Activated CD4-positive, alpha-beta T cell treated with anti-CD3 and anti-CD28 coated beads, Interleukin-2, amount 10 ng/mL, durations not matched to agents 7 days and 5 days (primary cell): ENCODE measurements at regions not wholly inside any gene's neighbourhood (a gene's known extent, or its start where the extent isn't known, plus 50 kb on each side); places are given as distances from the start of the nearest gene placed in this dataset. TPM values are rescaled to one million over a fixed set of nuclear protein-coding genes. Genes with fewer than 3 reads are reported as not detected.

Experiments
- CTCF ChIA-PET: fragments of 350-600 bp; sonication (Branson Sonifier 250); formaldehyde crosslinking; loops from one replicate; lab custom pipeline; 2021; ENCODE audit warnings: antibody characterized with exemption; lab: Charles Lee
- POLR2A ChIA-PET: fragments of 350-600 bp; sonication (Branson Sonifier 250); formaldehyde crosslinking; loops from one replicate; lab custom pipeline; 2021; ENCODE audit warnings: antibody characterized with exemption; lab: Charles Lee
- DNase-seq: peaks from one replicate; pipeline ENCODE4 v3.0.0-alpha.2; 2020
- H3K27ac Mint-ChIP-seq: one replicate; pipeline ENCODE4 v1.8.0; 2021; ENCODE audit warnings: mild to moderate bottlenecking, moderate library complexity, mixed read lengths
- H3K27me3 Mint-ChIP-seq: one replicate; pipeline ENCODE4 v1.8.0; 2021; ENCODE audit warnings: mixed read lengths
- H3K36me3 Mint-ChIP-seq: one replicate; pipeline ENCODE4 v1.8.0; 2021; ENCODE audit warnings: low read depth, mixed read lengths
- H3K4me1 Mint-ChIP-seq: one replicate; pipeline ENCODE4 v1.8.0; 2021; ENCODE audit warnings: mixed read lengths
- H3K4me3 Mint-ChIP-seq: one replicate; pipeline ENCODE4 v1.8.0; 2021; ENCODE audit warnings: mild to moderate bottlenecking, moderate library complexity, mixed read lengths
- H3K9me3 Mint-ChIP-seq: one replicate; pipeline ENCODE4 v1.8.0; 2021; ENCODE audit warnings: mixed read lengths
- microRNA-seq: library from miRNA; unstranded; fragments of <30 nt; microRNA quantifications from one replicate; pipeline ENCODE4 v1.2.0, GENCODE V29; 2021; ENCODE audit warnings: borderline microRNAs expressed, borderline replicate concordance

- H3K4me3 Mint-ChIP-seq, result no peak overlapping the region
- DNase-seq, result no peak
- no peaks in the 10 kb centered on the region for H3K27me3 Mint-ChIP-seq
- no peak overlapping the region for H3K27ac Mint-ChIP-seq
- no peaks in the 10 kb centered on the region for H3K4me1 Mint-ChIP-seq
- ChIA-PET CTCF (no interaction called here), POLR2A (no interaction called here)
- H3K9me3 Mint-ChIP-seq, result peaks cover 7% of the 10 kb centered on the region
- no peaks in the 10 kb centered on the region for H3K36me3 Mint-ChIP-seq
Observed at GRCh38 chr18:37637478-37637850, 71.9 kb upstream of the CELF4 start.

GRCh38 chr18:37636831-37637477 is 71.4 kb upstream of the CELF4 start:
- Mint-ChIP-seq H3K4me1 (no peaks in the 10 kb centered on the region), H3K36me3 (no peaks in the 10 kb centered on the region), H3K27me3 (no peaks in the 10 kb centered on the region), H3K9me3 (peaks cover 7% of the 10 kb centered on the region), H3K27ac (no peak overlapping the region), H3K4me3 (no peak overlapping the region)
- CTCF ChIA-PET, result no interaction called here
- DNase-seq, result no peak
- POLR2A ChIA-PET, result no interaction called here

DNA sequence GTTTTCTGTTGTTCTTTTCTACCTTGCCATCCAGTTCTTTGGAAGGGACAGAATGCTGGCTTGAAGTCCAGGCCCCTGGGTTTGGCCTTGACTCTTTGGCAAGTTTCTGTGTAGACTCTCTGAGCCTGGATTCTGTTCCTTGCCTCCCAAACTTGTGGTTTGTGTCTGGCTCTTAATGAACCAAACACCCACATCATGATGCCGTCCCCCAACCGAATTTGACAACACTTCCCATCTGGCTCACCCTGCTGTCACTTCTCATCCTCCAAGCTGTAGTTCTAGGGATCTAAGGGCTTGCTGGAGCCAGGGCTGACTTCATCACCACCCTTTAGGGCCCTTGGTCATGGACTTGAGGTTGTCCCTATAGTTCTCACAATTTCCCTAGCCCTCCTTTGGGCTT is 68.9 kb upstream of the CELF4 start:
- H3K27me3 Mint-ChIP-seq, result no peaks in the 10 kb centered on the region
- no peaks in the 10 kb centered on the region for H3K4me1 Mint-ChIP-seq
- ChIA-PET CTCF (no interaction called here), POLR2A (no interaction called here)
- no peak overlapping the region for H3K27ac Mint-ChIP-seq
- H3K9me3 Mint-ChIP-seq, result peaks cover 2% of the 10 kb centered on the region
- no peak for DNase-seq
- no peaks in the 10 kb centered on the region for H3K36me3 Mint-ChIP-seq
- H3K4me3 Mint-ChIP-seq, result no peak overlapping the region

GRCh38 chr18:37631422-37631821 is 65.8 kb upstream of the CELF4 start:
- no peak overlapping the region for H3K27ac Mint-ChIP-seq
- H3K36me3 Mint-ChIP-seq, result no peaks in the 10 kb centered on the region
- no peak for DNase-seq
- ChIA-PET CTCF (interaction anchor here (0.7 kb wide), 1 partner anchor 30 kb away, joined by 5 read pairs; no protein-coding TSS in a partner anchor), POLR2A (no interaction called here)
- no peaks in the 10 kb centered on the region for H3K27me3 Mint-ChIP-seq
- H3K4me1 Mint-ChIP-seq, result no peaks in the 10 kb centered on the region
- H3K4me3 Mint-ChIP-seq, result no peak overlapping the region
- peaks cover 2% of the 10 kb centered on the region for H3K9me3 Mint-ChIP-seq

DNA sequence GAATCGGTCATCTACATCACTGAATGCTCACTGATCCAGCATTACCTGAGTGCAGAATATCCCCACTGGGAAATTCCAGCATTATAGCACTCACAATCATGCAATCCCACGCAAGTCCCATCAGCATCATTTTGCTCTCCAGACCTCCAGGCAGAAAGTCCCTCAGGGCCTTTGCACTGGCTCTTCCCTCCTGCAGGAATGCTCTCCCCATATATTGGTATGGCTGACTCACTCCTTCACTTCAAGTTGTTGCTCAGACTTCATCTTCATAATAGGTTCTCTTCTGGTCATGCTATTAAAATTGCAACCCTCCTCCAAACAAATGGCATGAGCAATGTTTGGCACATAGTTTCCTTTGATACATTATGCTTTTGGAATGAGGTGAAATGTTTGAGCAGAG is 64.7 kb upstream of the CELF4 start:
- ChIA-PET CTCF (no interaction called here), POLR2A (no interaction called here)
- no peak overlapping the region for H3K27ac Mint-ChIP-seq

GRCh38 chr18:37628470-37629220 is 63.0 kb upstream of the CELF4 start:
- H3K4me3 Mint-ChIP-seq, result no peak overlapping the region
- no peaks in the 10 kb centered on the region for H3K4me1 Mint-ChIP-seq
- no peaks in the 10 kb centered on the region for H3K27me3 Mint-ChIP-seq
- no peaks in the 10 kb centered on the region for H3K9me3 Mint-ChIP-seq
- H3K36me3 Mint-ChIP-seq, result no peaks in the 10 kb centered on the region
- no peak for DNase-seq
- no peak overlapping the region for H3K27ac Mint-ChIP-seq
- POLR2A ChIA-PET, result no interaction called here
- CTCF ChIA-PET, result no interaction called here

More for the DNA sequence above, 64.7 kb upstream of the CELF4 start:
- Mint-ChIP-seq H3K4me1 (no peaks in the 10 kb centered on the region), H3K36me3 (no peaks in the 10 kb centered on the region), H3K4me3 (no peak overlapping the region), H3K9me3 (peaks cover 2% of the 10 kb centered on the region), H3K27me3 (no peaks in the 10 kb centered on the region)
- no peak for DNase-seq

DNA sequence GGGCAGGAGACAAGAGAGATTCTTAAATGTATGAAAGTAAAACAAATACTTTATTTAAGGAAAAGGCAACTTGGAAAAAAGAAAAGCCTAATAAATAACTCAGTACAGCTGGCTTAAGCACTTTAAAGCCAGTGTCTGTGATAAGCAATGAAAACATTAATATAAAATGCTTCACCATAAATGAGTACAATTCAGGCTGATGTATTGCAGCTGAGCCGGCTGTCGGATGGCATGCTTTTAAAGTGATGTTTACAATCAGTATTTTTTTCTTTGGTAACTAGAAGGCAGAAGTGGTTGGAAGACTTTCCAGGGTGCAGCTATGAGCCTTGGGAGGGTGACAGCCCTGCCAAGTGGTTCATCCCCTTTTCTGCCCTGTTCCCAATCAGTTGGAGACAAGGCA is 58.7 kb upstream of the CELF4 start:
- no peak overlapping the region for H3K27ac Mint-ChIP-seq
- H3K4me1 Mint-ChIP-seq, result no peaks in the 10 kb centered on the region
- H3K4me3 Mint-ChIP-seq, result no peak overlapping the region
- H3K36me3 Mint-ChIP-seq, result no peaks in the 10 kb centered on the region
- DNase-seq, result no peak
- H3K9me3 Mint-ChIP-seq, result no peaks in the 10 kb centered on the region
- no peaks in the 10 kb centered on the region for H3K27me3 Mint-ChIP-seq
- CTCF ChIA-PET, result no interaction called here
- POLR2A ChIA-PET, result no interaction called here

DNA sequence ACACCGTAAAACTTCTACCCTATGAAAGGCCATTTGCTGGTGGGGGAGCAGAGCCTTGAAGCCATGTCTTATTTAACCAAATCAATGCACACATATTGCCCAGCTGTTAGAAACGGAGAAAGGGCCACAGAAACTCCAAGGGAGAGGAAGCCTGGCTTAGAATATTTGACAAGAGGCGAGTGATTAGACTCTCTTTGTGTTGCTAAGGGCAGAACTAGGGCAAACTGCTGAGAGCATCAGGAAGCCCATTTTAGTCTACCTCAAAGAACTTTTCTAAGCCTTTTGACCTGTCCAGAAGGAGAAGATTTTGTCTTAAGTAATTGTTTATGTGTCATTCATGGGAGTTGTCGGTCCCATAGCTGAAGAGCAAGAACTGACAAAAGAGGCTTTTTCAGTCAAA is 54.4 kb upstream of the CELF4 start:
- no peaks in the 10 kb centered on the region for H3K27me3 Mint-ChIP-seq
- ChIA-PET CTCF (no interaction called here), POLR2A (no interaction called here)
- H3K4me1 Mint-ChIP-seq, result no peaks in the 10 kb centered on the region
- H3K9me3 Mint-ChIP-seq, result no peaks in the 10 kb centered on the region
- no peak overlapping the region for H3K4me3 Mint-ChIP-seq
- H3K27ac Mint-ChIP-seq, result no peak overlapping the region
- no peaks in the 10 kb centered on the region for H3K36me3 Mint-ChIP-seq
- no peak for DNase-seq

- Mint-ChIP-seq H3K27me3 (no peaks in the 10 kb centered on the region), H3K4me3 (no peak overlapping the region), H3K9me3 (no peaks in the 10 kb centered on the region), H3K27ac (no peak overlapping the region), H3K36me3 (no peaks in the 10 kb centered on the region), H3K4me1 (no peaks in the 10 kb centered on the region)
- POLR2A ChIA-PET, result no interaction called here
- CTCF ChIA-PET, result no interaction called here
- no peak for DNase-seq
Observed at GRCh38 chr18:37617623-37618022, 52.0 kb upstream of the CELF4 start.

Small RNA genes lying in the stretch of these regions (microRNA-seq; reads per million reads assigned to microRNA genes)
- gene MIR4318 (not detected), gene MIR5583-1 (not detected), gene MIR5583-2 (not detected), gene MIR924 (not detected)
